HUES64 (cell line): ENCODE measurements at regions not wholly inside any gene's neighbourhood (a gene's known extent, or its start where the extent isn't known, plus 50 kb on each side); places are given as distances from the start of the nearest gene placed in this dataset.

ENCODE experiments used
- H3K27ac ChIP-seq: 2 replicates; pipeline ENCODE4 v1.7.0; 2013; ENCODE audit warnings: low read depth, low read length, inconsistent platforms
- H3K27me3 ChIP-seq: 2 replicates; pipeline ENCODE4 v1.6.1; 2013; ENCODE audit warnings: mild to moderate bottlenecking, low read length; ENCODE audit not compliant: insufficient read depth
- H3K36me3 ChIP-seq: 2 replicates; pipeline ENCODE4 v1.6.1; 2013; ENCODE audit warnings: mild to moderate bottlenecking, low read length; ENCODE audit not compliant: insufficient read depth
- H3K4me1 ChIP-seq: 2 replicates; pipeline ENCODE4 v1.6.1; 2013; ENCODE audit warnings: mild to moderate bottlenecking, low read length, moderate library complexity; ENCODE audit not compliant: insufficient read depth
- H3K4me3 ChIP-seq: 2 replicates; pipeline ENCODE4 v1.5.1; 2013; ENCODE audit warnings: mild to moderate bottlenecking, low read length, moderate library complexity
- H3K9ac ChIP-seq: 2 replicates; pipeline ENCODE4 v1.6.1; 2013; ENCODE audit warnings: mild to moderate bottlenecking, low read depth, low read length
- H3K9me3 ChIP-seq: 2 replicates; pipeline ENCODE4 v1.6.1; 2013; ENCODE audit warnings: low read depth, low read length; ENCODE audit not compliant: insufficient read depth
- WGBS: fragments of 150-250, 120-280 bp; methylation state at CpG from one replicate; pipeline ENCODE4 v1.1.7; 2013; ENCODE audit warnings: missing lambda C conversion rate; 5-methylcytosine and 5-hydroxymethylcytosine counted together

DNA sequence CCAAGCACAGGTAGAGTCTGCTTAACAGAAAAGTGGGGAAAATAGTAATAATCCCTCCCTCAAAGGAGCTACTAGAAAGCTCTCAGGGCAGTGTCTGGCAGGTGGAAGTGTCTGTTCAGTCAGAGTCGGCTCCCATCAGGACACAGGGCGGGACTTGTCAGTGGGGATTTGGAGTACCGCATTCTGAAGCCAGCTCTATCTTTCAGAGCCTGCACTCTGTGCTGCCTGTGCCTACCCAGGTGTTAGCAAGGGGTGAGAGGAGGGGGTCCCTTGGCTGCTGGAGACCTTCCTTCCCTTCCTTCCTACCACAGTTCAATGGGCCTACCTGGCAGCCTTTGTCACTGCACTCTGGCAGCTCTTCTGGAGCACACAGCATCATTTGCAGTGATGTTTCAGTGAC, 615.5 kb downstream of the AJAP1 start:
- Histone ChIP-seq H3K36me3 (no peaks in the 10 kb centered on the region), H3K9me3 (no peaks in the 10 kb centered on the region), H3K27me3 (no peaks in the 10 kb centered on the region), H3K27ac (no peak overlapping the region), H3K4me1 (peaks cover 30% of the 10 kb centered on the region; the same call in 1 of the 2 replicates), H3K4me3 (no peak overlapping the region), H3K9ac (no peak overlapping the region)
- 94% methylated on average over 3 of the region's 3 CpGs for WGBS

DNA sequence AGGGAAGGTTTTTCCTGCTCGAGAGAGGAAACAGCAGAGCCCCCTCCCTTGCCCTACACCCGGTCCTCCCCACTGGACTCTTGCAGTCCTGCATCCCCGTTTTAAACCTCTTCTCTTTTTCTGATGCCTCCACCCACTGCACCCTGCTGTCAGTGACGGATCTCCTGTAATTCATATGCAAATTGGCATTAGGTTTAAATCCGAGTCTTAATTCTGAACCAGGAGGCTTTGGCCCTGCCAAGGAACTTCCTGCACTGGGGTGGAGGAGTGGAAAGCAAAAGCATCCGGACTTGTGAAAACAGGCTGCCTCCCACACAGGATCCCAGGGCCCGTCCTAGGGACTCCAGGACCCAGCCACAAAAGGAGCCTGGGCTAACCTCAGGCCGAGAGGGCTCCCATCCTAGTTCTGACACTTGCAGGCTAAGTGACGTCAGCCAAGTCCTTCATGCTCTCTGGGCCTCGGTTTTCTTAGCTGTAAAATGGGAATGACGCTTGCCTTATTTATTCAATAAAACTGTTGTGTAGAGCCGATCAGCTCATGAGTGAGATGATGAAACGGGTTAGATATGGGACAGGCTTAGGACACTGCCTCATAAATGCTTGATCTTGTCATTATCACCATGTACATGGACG, 613.3 kb downstream of the AJAP1 start:
- WGBS, result 43% methylated on average over 14 of the region's 14 CpGs
- no peak overlapping the region for H3K27ac ChIP-seq
- no peaks in the 10 kb centered on the region for H3K36me3 ChIP-seq
- no peak overlapping the region for H3K9ac ChIP-seq
- peaks cover 7% of the 10 kb centered on the region; the same call in 1 of the 2 replicates for H3K9me3 ChIP-seq
- no peak overlapping the region for H3K4me3 ChIP-seq
- peaks cover 12% of the 10 kb centered on the region; the same call in 1 of the 2 replicates for H3K4me1 ChIP-seq
- no peaks in the 10 kb centered on the region for H3K27me3 ChIP-seq

DNA sequence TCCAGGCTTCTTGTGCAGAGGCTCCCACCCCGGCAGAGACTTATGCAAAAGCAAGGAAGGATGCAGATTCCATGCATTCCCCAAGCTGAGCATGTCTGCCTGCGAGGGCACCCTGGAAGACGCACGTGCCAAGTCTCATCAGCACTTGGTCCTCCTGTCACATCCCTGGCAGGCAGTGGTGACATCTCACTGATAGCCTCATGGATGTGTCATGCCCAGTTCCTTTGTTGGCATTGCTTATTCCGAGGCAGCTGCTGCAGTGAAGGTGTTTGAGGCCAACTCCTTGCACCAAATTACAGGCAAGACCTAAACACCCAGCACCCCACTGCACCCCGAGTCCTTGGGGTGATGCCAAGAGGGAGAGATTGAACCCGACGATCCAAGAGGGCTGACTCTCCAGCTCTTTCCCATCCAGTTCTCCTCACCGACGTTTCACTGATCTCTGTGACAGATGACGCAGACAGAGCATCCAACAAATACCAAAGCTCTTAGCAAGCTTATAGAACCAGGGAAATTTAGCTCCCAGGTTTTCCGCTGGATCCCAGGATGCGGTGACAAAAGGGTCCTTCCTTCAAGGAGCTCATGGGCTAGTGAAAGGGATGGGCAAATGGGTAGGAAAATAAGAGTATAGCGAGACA, 611.1 kb downstream of the AJAP1 start:
- Histone ChIP-seq H3K36me3 (no peaks in the 10 kb centered on the region), H3K9ac (no peak overlapping the region), H3K9me3 (peaks cover 7% of the 10 kb centered on the region; the same call in 1 of the 2 replicates), H3K4me3 (no peak overlapping the region), H3K27me3 (no peaks in the 10 kb centered on the region), H3K27ac (no peak overlapping the region), H3K4me1 (peaks cover 12% of the 10 kb centered on the region; the same call in 1 of the 2 replicates)
- WGBS, result 83% methylated on average over 14 of the region's 14 CpGs

DNA sequence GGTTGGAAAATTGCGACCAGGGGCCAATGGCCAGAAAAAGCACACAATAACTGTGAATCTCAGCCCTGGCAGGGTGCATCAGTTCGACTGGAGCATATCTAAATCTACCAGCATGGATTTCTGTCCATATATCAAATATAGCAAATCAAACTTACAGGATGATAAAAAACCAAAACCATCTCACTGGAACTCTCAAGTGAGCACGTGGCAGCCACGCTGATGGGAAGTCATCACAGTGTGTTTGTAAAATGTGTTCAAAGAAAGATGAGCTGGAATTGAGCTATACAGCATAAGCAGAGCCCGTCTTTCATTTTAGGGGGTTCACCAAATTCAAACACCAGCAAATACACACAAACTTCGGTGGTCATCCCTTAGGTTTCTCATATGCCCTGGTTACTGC, 610.1 kb downstream of the AJAP1 start:
- Histone ChIP-seq H3K9ac (no peak overlapping the region), H3K27ac (no peak overlapping the region), H3K9me3 (peaks cover 12% of the 10 kb centered on the region), H3K36me3 (no peaks in the 10 kb centered on the region), H3K4me3 (no peak overlapping the region), H3K27me3 (no peaks in the 10 kb centered on the region), H3K4me1 (peaks cover 12% of the 10 kb centered on the region; the same call in 1 of the 2 replicates)
- 83% methylated on average over 6 of the region's 6 CpGs for WGBS

DNA sequence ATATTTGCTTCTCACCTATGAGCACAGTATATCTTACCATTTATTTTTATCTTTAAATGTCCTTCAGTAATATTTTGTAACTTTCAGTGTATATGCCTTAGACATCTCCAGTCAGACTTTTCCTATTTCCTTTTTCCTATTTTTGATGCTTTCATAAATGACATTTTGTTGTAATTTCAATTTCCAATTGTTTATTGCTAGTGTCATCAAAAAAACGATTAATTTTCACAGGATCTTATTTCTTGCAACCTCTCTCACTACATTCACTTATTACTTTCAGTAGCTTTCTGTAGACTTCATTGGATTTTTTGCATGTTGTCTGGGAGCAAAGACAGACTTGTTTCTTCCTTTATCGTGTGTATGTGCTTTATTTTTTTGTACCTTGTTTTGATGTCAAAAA, 602.4 kb downstream of the AJAP1 start:
- Histone ChIP-seq H3K4me3 (no peak overlapping the region), H3K9me3 (peaks cover 16% of the 10 kb centered on the region), H3K27me3 (no peaks in the 10 kb centered on the region), H3K4me1 (no peaks in the 10 kb centered on the region), H3K9ac (no peak overlapping the region), H3K27ac (no peak overlapping the region), H3K36me3 (no peaks in the 10 kb centered on the region)
- 98% methylated on average over 2 of the region's 2 CpGs for WGBS

DNA sequence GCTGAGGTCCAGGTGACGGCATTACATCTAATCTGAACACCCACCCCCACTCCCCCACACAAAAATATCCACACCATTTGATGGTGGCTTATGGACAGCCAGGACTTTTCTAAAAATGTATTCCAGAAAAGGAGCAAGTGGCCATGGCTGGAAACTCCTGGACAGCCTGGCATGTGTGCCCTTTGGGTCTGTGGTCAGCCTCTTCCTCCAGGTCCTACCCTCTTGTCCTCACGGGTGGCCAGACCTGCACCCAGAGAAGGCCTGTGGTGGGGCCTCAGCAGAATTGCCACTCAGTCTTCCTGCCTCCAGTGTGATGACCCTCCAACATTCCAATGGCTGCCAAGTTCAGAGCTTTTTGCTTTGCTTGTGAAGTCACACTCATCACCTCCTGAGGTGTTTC, 600.6 kb downstream of the AJAP1 start:
- peaks cover 16% of the 10 kb centered on the region for H3K9me3 ChIP-seq
- 94% methylated on average over 2 of the region's 2 CpGs for WGBS
- H3K4me1 ChIP-seq, result no peaks in the 10 kb centered on the region
- H3K36me3 ChIP-seq, result no peaks in the 10 kb centered on the region
- H3K27ac ChIP-seq, result no peak overlapping the region
- no peak overlapping the region for H3K9ac ChIP-seq
- H3K27me3 ChIP-seq, result no peaks in the 10 kb centered on the region
- no peak overlapping the region for H3K4me3 ChIP-seq

DNA sequence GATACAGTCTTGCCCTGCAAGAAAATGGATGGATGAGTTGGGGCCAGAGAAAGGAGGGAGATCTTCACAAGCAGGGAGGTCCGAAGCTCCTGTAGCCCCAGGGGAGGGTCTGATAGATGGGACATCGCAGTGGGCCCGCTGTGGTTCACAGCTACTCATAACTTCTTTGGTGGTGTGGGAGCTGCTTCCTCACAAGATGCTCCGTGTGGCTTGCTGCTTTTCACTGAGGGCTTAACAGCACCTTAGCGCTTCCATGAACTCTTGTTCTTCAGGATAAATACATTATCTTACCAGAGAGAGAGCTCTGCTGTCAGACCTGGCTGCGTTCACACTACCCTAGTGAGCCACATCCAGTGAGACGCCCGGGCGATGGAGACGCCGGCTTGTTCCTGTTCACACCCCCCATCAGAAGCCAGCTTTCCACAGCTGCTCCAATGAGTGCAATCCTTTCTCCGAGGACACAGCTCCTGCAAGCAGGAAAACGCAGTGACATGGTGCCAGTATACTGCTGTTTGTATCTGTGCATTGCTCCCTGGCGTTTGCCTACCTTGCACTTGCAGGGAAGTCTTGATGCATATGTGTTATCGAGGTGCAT, 599.8 kb downstream of the AJAP1 start:
- Histone ChIP-seq H3K4me3 (no peak overlapping the region), H3K27ac (no peak overlapping the region), H3K27me3 (no peaks in the 10 kb centered on the region), H3K4me1 (no peaks in the 10 kb centered on the region), H3K36me3 (no peaks in the 10 kb centered on the region), H3K9me3 (peaks cover 9% of the 10 kb centered on the region), H3K9ac (no peak overlapping the region)
- WGBS, result 94% methylated on average over 15 of the region's 15 CpGs

DNA sequence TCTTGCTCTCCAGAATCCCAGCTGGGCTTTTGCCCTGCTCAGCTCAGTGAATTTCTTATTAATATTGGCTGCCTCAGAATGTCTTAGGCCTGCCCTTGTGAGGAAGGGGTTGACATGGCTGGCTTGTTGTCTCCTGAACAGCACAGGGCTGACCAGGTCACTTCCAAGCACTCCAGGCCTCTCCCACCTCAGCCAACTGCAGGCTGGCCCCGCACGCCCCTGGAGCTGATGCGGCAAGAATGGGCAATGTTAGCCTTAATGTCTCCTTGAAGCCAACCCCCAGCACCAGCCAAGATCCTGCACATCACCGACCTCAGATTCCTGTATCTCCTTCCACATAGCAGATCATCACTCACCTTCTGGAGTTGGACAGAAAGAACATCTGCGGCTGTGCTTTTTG, 598.6 kb downstream of the AJAP1 start:
- 95% methylated on average over 5 of the region's 5 CpGs for WGBS
- Histone ChIP-seq H3K9ac (no peak overlapping the region), H3K27ac (no peak overlapping the region), H3K27me3 (no peaks in the 10 kb centered on the region), H3K4me1 (no peaks in the 10 kb centered on the region), H3K4me3 (no peak overlapping the region), H3K9me3 (no peaks in the 10 kb centered on the region), H3K36me3 (no peaks in the 10 kb centered on the region)

DNA sequence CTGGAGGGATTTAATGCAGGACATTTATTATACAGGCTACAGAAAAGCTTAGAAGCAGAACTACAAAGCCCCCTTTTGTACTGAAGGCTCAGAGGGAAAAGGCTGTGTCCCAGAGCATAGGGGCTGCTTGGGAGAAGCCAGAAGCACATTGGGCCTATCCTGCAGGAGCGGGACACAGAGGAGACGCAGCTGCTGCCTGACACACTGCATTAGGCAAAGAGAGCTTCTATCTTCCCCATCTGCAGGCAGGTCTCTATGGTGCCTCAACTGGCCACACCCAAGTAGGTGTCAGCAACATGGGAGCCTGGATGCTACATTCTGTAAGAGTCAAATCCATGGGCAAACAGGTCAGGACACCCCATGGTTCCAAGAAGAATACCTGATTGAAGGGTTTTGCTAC, 595.9 kb downstream of the AJAP1 start:
- no peaks in the 10 kb centered on the region for H3K27me3 ChIP-seq

DNA sequence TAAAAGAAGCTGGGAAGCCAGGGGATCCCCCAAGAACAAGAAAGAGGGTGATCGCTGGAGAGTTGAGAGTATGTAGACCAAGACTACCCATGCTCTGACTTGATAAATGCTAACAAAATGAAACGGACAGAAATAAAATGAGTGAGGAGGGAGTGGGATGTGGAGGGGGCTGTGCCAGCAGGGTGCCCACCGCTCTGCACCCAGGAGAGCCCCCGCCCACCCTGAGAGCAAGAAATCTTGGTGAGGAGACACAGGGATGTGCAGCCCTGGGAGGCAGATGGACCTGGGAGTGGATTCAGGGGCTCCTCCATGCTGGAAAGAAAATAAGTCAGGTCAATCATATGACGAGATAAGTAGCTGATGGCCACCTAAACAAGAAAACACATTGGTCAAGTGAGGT, 590.9 kb downstream of the AJAP1 start:
- H3K4me1 ChIP-seq, result no peaks in the 10 kb centered on the region
- 93% methylated on average over 5 of the region's 5 CpGs for WGBS
- no peaks in the 10 kb centered on the region; the same call in 1 of the 2 replicates for H3K27me3 ChIP-seq
- no peak overlapping the region for H3K4me3 ChIP-seq
- no peak overlapping the region for H3K27ac ChIP-seq
- H3K36me3 ChIP-seq, result no peaks in the 10 kb centered on the region
- H3K9ac ChIP-seq, result no peak overlapping the region
- no peaks in the 10 kb centered on the region for H3K9me3 ChIP-seq

More for the DNA sequence above, 595.9 kb downstream of the AJAP1 start:
- H3K27ac ChIP-seq, result no peak overlapping the region
- WGBS, result 89% methylated on average over 2 of the region's 2 CpGs
- H3K4me1 ChIP-seq, result no peaks in the 10 kb centered on the region
- no peaks in the 10 kb centered on the region for H3K36me3 ChIP-seq
- no peaks in the 10 kb centered on the region for H3K9me3 ChIP-seq
- no peak overlapping the region for H3K4me3 ChIP-seq
- H3K9ac ChIP-seq, result no peak overlapping the region

DNA sequence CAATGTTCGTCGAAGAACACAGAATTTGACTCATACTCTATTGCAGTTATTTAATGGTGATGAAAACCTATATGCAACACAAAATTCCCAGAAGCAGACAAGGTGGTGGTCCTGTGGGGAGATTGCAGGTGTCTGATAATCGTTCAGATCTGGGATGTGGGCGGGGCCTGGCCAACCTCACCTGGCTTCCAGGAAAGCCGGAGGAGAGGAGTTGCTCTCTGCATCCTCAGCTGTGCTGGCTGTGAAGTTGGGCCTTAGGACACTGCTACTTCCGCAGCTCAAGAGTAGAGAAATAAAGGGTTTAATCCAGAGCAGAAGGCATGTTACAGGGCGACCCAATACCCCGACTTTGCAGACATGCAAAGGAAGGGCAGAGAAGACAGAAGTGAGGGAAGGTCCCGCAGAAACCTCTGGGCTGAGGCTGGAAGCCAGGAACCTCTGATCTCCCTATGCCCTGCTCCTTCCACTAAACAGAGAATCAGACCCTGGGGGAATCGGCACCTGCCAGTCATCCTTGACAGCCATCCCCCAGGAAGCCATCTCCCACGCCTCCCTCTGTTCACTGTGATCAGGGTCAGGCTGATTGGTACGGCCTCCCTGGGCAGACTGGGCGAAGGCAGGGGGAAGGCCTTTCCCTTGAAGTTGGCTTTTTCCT, 590.3 kb downstream of the AJAP1 start:
- no peaks in the 10 kb centered on the region for H3K36me3 ChIP-seq
- WGBS, result 86% methylated on average over 13 of the region's 13 CpGs
- no peak overlapping the region for H3K9ac ChIP-seq
- no peaks in the 10 kb centered on the region for H3K4me1 ChIP-seq
- no peaks in the 10 kb centered on the region; the same call in 1 of the 2 replicates for H3K27me3 ChIP-seq
- H3K27ac ChIP-seq, result no peak overlapping the region
- H3K9me3 ChIP-seq, result no peaks in the 10 kb centered on the region
- H3K4me3 ChIP-seq, result no peak overlapping the region
